Endometrial microvascular endothelial cells (primary cell): ENCODE measurements at regions not wholly inside any gene's neighbourhood (a gene's known extent, or its start where the extent isn't known, plus 50 kb on each side); places are given as distances from the start of the nearest gene placed in this dataset.

Experiments used
- in situ Hi-C: cut with HindIII; loops from 2 replicates; pipeline ENCODE4 v1.10.0; 2017; ENCODE audit warnings: low sequenced_read_pairs, low pct_unique_long_range_greater_than_20kb; ENCODE audit errors: inconsistent ontology term

DNA sequence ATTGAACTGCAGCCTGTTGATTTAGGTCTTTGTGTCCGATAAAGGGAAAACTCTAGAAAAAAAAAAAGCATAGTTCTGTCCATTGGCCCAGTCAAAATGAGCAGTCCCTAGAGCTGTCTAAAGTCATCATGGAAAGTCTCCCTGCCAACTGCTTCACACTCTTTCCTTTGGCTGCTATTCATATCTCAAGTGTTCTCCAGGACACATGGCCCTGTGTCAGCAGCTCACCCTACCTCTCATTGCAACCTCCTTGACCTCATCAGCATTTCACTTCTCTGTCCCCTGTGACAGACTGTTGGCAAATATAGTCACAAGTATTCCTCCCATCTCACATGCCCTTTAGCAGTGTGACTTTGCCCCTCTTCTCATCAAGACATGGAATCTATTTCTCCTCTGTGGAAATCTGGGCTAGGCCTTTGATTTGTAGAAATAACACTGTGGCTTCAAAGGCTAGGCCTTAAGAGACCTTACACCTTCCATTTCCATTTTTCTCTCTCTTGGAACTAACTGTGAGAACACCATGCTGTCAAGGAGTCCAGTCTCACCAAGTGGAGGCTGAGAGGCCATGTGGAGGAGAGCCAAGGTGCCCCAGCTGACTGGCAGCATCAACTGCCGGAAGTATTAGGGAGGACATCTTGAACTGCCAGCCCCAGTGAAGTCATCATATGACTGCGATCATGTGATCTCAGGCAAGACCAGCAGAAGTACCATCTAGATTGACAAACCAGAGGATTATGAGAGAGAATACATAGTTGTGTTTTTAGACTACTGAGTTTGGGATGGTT, 149.4 kb upstream of the TARS1 start:
- in situ Hi-C loops = no loop called here

- in situ Hi-C loops = no loop called here
Observed at GRCh38 chr5:33297760-33298216, 143.0 kb upstream of the TARS1 start.

GRCh38 chr5:33299621-33300208, 141.1 kb upstream of the TARS1 start:
- in situ Hi-C loops = no loop called here

GRCh38 chr5:33300209-33300742, 140.5 kb upstream of the TARS1 start:
- in situ Hi-C loops = no loop called here

- in situ Hi-C loops = no loop called here
Observed at GRCh38 chr5:33303579-33304095, 137.1 kb upstream of the TARS1 start.

DNA sequence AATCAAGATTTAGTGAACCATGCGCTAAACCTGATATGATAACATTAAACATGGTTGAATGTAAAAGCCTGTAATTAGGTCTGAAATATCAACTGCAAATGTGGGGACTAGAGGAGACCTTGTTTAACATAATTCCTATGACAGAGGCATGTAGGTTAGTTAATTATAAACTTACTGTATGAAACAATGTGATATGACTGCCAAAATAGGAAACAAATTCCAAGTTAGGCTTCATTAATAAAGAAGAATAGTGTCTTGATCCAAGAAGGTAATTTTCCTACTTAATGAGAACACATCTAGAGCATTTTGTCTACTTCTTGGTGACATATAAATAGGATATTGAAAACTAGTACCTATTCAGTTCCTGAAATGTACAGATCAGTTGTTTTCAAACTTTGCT, 136.2 kb upstream of the TARS1 start:
- in situ Hi-C loops = no loop called here

GRCh38 chr5:33305572-33305971, 135.2 kb upstream of the TARS1 start:
- in situ Hi-C loops = no loop called here

GRCh38 chr5:33306758-33307157, 134.0 kb upstream of the TARS1 start:
- in situ Hi-C loops = no loop called here

DNA sequence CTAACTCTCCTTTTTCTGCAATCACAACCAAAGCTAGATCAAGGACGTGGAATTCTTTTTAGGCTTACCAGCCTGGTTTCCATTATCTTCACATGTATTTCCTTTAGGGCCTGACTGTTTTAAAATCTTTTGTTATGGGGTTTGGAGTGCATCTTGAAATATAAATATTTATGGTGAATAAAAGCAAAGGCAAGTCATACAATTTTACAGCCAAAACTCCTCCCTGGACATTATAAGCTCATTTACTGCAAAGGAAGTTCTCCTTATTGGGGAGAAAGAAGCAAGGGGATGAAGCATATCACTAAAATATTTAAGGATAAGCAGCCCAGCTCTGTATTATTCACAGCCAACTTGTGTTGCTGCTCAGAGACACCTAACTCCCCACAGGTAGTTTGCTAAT, 132.2 kb upstream of the TARS1 start:
- in situ Hi-C loops = no loop called here

DNA sequence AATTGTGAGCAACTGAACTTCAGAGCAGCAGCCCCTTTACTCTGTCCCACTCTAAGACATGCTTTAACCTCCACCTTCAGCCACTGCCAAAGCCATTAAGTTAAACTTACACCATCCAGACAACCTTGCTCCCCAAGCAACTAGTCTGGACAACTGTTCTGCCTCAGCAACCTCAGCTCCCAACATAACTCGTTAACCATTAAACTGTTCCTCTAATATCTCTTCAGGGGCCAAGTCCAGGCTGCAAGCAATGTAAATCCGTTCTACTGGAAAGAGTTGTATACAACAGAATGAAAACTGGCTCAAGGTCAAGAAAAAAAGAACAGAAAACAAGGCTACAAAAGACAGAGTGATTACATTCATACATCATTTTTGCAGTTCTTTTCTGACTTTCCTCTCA, 131.7 kb upstream of the TARS1 start:
- in situ Hi-C loops = no loop called here

GRCh38 chr5:33309536-33310345, 131.0 kb upstream of the TARS1 start:
- in situ Hi-C loops = no loop called here

DNA sequence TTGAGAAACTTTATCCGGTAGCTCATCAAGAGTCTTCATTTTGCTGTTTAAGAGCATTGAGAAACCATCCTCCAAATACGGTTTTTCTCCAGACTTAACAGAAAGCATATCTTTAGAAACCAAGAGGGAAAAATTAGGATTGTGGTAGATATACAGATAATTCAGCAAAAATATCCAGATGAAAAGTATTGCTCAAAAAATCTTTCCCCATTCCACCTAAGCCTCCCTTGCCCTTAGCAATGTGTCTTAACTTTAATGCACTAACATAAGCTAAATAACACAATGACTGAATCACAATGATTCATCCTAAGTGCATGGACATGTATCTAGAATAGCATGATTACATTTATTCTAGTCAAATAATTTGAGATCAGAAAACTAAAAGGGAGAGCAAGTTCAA, 130.3 kb upstream of the TARS1 start:
- in situ Hi-C loops = no loop called here

GRCh38 chr5:33311893-33312292, 128.9 kb upstream of the TARS1 start:
- in situ Hi-C loops = no loop called here

- in situ Hi-C loops = no loop called here
Observed at GRCh38 chr5:33312571-33313549, 127.9 kb upstream of the TARS1 start.

DNA sequence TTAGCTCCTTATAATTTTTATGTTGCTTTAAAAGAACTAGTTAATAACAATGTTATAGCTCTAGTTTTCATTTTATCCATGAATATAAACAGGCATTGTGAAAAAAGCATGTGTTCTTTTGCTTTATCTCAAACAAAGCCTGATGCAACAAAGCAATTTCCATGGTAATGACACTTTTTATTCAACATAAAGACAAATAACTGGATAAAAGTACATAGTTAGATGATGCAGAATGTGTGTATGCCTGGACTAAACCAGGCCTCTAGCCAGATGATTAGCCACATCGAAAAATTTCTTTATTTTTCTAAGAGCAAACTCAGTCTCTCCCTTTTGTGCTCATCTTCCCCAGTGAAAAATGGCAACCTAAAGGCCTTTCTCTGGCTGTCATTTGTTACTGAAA, 125.6 kb upstream of the TARS1 start:
- in situ Hi-C loops = no loop called here

DNA sequence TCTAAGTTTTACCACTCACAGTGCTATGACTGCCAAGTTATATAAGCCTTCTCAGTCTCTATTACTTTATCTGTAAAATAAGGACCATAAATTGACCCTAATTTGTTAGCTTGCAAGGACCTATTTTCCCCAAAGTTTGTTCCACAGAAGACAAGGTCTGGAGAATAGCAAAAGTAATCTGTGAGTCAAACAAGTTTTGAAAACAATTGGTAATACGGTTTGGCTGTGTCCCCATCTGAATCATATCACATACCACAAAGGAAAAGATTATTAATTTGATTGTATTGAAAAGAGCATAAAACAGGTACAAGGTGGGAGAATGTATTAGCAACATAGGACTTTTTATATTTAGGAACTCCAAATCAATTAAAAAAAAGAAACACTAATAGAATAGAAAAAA, 124.0 kb upstream of the TARS1 start:
- in situ Hi-C loops = no loop called here

DNA sequence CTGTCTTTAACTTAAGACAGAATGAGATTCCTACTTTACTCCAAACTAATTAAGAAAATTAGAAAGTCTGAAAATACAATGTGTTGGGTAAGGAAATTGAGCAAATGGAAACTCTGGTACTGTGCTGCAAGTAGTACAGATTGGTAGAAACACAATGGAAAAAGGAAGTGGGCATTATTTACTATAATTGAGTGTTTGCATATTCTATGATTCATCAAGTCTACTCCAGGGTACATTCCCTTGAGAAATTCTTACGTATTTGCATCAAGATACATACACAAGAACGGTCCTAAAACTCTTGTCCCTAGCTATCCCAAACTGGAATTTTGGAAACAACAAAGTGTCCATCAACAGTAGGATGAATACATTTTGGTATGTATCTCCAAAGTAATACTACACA, 123.5 kb upstream of the TARS1 start:
- in situ Hi-C loops = no loop called here

DNA sequence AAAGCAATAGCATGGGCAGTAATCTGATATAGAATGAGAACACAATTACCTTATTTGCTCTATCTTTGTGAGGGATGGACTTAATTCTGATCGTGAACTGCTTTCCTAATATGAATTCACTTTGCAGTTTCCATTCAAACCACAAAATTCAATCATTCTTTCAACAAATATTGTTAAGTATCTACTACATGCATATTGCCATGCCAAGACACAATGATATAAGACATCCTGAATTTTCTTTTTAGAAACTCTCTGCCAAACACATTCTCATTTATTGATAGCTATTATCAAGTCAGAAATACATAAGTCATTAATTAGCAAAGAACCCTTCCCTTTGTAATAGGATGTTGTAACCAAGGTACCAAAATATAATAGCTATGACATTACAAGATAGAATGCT, 121.6 kb upstream of the TARS1 start:
- in situ Hi-C loops = no loop called here
